MCF 10A (cell line): ENCODE measurements at regions not wholly inside any gene's neighbourhood (a gene's known extent, or its start where the extent isn't known, plus 50 kb on each side); places are given as distances from the start of the nearest gene placed in this dataset.

Experiments used
- BruUV-seq: library from RNA; stranded (reverse); fragments of 400-500 nt; replicated peaks from 2 replicates; lab custom pipeline; 2021; lab: Mats Ljungman, UMichigan
- CTCF ChIA-PET: fragments of 300-600 bp; sonication (Branson Sonifier 250); formaldehyde crosslinking; extraction: SDS; loops from one replicate; lab custom pipeline; 2021; ENCODE audit warnings: antibody characterized with exemption, inconsistent platforms; lab: Yijun Ruan, JAX
- POLR2A ChIA-PET: fragments of 300-600, 350-650 bp; sonication (Branson Sonifier 250); formaldehyde crosslinking; extraction: SDS; loops from one replicate; lab custom pipeline; 2020; ENCODE audit warnings: antibody characterized with exemption, inconsistent platforms; lab: Yijun Ruan, JAX
- DNase-seq: peaks from one replicate; pipeline ENCODE4 v3.0.0-alpha.2; 2018; ENCODE audit not compliant: unreplicated experiment
- H3K27ac Mint-ChIP-seq: one replicate; pipeline ENCODE4 v1.8.0; 2022; ENCODE audit warnings: mild to moderate bottlenecking, low read depth, mixed read lengths; ENCODE audit not compliant: unreplicated experiment
- H3K27me3 Mint-ChIP-seq: one replicate; pipeline ENCODE4 v1.8.0; 2022; ENCODE audit warnings: mixed read lengths; ENCODE audit not compliant: insufficient read depth, unreplicated experiment
- H3K36me3 Mint-ChIP-seq: one replicate; pipeline ENCODE4 v1.8.0; 2022; ENCODE audit warnings: mild to moderate bottlenecking, moderate library complexity, mixed read lengths; ENCODE audit not compliant: insufficient read depth, unreplicated experiment
- H3K4me1 Mint-ChIP-seq: one replicate; pipeline ENCODE4 v1.8.0; 2022; ENCODE audit warnings: mixed read lengths; ENCODE audit not compliant: insufficient read depth, unreplicated experiment
- H3K4me3 Mint-ChIP-seq: one replicate; pipeline ENCODE4 v1.8.0; 2022; ENCODE audit warnings: mild to moderate bottlenecking, moderate library complexity, mixed read lengths; ENCODE audit not compliant: unreplicated experiment
- H3K9me3 Mint-ChIP-seq: one replicate; pipeline ENCODE4 v1.8.0; 2022; ENCODE audit warnings: mixed read lengths; ENCODE audit not compliant: unreplicated experiment
- intact Hi-C: fragments of 100-400 bp; cut with micrococcal nuclease; formaldehyde crosslinking; loops from 2 replicates; pipeline ENCODE4 v1.14.1; 2022
- TF ChIP-seq, protein P1 (sequence below): fragments of 200-600 bp; IDR thresholded peaks from one replicate; pipeline ENCODE4 v1.8.0; 2022; ENCODE audit warnings: antibody characterized with exemption, mild to moderate bottlenecking; ENCODE audit not compliant: unreplicated experiment

DNA sequence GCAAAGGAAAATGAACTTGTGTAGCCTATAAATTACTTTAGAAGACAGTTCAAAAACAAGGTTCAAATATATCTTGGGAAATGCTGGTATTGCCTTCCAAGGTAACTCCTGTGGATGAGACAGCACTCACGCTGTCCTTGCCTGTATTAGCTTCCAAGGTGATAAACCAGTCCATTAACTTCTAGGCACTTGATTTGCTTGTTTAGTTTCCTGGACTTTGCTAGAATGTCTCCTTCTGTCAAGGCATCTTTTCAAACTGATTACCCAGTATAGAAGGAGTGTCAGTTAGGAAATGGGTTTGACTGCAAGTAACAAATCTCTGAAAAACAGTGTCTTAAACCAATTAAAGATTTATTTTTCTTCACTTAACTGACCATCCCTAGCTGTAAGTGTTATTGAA lies 103.4 kb upstream of the SLC22A23 start:
- POLR2A ChIA-PET, result no interaction called here
- Mint-ChIP-seq H3K4me1 (no peaks in the 10 kb centered on the region), H3K9me3 (no peaks in the 10 kb centered on the region), H3K36me3 (no peaks in the 10 kb centered on the region), H3K27ac (no peak overlapping the region), H3K4me3 (no peak overlapping the region), H3K27me3 (no peaks in the 10 kb centered on the region)
- BruUV-seq, result no TSS peak
- DNase-seq, result no peak
- intact Hi-C loops, result no loop called here
- TF ChIP-seq, protein P1, sequence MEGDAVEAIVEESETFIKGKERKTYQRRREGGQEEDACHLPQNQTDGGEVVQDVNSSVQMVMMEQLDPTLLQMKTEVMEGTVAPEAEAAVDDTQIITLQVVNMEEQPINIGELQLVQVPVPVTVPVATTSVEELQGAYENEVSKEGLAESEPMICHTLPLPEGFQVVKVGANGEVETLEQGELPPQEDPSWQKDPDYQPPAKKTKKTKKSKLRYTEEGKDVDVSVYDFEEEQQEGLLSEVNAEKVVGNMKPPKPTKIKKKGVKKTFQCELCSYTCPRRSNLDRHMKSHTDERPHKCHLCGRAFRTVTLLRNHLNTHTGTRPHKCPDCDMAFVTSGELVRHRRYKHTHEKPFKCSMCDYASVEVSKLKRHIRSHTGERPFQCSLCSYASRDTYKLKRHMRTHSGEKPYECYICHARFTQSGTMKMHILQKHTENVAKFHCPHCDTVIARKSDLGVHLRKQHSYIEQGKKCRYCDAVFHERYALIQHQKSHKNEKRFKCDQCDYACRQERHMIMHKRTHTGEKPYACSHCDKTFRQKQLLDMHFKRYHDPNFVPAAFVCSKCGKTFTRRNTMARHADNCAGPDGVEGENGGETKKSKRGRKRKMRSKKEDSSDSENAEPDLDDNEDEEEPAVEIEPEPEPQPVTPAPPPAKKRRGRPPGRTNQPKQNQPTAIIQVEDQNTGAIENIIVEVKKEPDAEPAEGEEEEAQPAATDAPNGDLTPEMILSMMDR, result no peak
- CTCF ChIA-PET, result no interaction called here

DNA sequence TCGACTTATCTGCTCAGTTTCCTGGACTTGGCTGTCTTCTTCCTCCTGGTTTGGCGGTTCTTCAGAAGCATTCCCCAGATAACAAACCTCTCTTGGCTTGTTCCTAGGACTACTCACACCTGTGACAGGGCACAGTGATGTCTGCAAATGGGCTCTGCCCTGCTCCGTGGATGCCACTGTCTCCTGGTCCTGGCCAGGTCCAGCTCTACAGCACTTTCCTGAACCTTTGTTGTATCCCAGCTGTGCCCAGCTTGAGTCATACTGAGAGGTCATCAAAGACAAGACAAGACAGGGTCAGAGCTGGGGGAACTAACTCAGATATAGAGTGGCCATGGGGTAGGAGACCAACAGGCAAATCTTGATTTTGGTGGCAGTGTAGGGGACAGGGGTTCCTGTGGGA lies 102.7 kb upstream of the SLC22A23 start:
- TF ChIP-seq, protein P1, result no peak
- Mint-ChIP-seq H3K27me3 (no peaks in the 10 kb centered on the region), H3K4me3 (no peak overlapping the region), H3K36me3 (no peaks in the 10 kb centered on the region), H3K27ac (no peak overlapping the region), H3K9me3 (no peaks in the 10 kb centered on the region), H3K4me1 (no peaks in the 10 kb centered on the region)
- CTCF ChIA-PET, result no interaction called here
- DNase-seq, result no peak
- BruUV-seq, result no TSS peak
- intact Hi-C loops, result no loop called here
- POLR2A ChIA-PET, result no interaction called here

DNA sequence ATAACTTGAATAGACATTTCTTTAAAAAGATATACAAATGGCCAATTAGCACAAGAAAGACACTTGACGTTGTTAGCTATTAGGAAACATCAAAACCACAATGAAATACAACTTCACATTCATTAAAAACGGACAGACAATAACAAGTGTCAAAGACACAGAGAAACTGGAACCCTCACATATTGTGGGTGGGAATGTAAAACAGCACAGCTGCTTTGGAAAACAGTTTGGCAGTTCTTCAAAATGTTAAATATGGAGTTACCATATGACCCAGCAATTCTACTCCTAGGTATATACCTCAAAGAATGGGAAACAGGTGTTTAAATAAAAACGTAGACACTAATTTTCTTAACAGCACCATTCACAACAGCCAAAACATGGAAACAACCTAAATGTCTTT lies 100.5 kb upstream of the SLC22A23 start:
- H3K36me3 Mint-ChIP-seq, result no peaks in the 10 kb centered on the region
- H3K27ac Mint-ChIP-seq, result no peak overlapping the region
- H3K27me3 Mint-ChIP-seq, result no peaks in the 10 kb centered on the region
- POLR2A ChIA-PET, result interaction anchor here (1.0 kb wide), 1 partner anchor 34 kb away, joined by 3 read pairs; no protein-coding TSS in a partner anchor
- DNase-seq, result no peak
- BruUV-seq, result no TSS peak
- CTCF ChIA-PET, result no interaction called here
- TF ChIP-seq, protein P1, result no peak
- no peaks in the 10 kb centered on the region for H3K4me1 Mint-ChIP-seq
- no peaks in the 10 kb centered on the region for H3K9me3 Mint-ChIP-seq
- intact Hi-C loops, result no loop called here
- H3K4me3 Mint-ChIP-seq, result no peak overlapping the region

DNA sequence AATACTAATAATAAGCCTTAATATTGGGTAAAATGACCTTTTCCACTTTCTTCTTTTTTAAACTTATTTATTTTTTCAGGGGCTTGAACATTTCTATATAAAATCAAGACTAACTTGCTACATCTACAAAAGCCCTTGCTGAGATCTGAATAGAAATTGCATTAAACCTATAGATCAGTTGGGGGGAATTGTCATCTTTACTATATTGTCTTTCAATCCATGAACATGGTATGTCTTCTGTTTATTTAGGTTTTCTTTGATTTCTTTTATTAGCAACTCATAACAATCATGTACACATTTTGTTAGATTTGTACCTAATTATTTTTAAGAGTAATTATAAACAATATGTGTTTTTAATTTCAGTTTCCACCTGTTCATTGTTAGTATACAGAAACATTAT lies 96.4 kb upstream of the SLC22A23 start:
- no TSS peak for BruUV-seq
- Mint-ChIP-seq H3K4me1 (no peaks in the 10 kb centered on the region), H3K9me3 (peaks cover 6% of the 10 kb centered on the region), H3K27me3 (no peaks in the 10 kb centered on the region), H3K36me3 (no peaks in the 10 kb centered on the region), H3K27ac (no peak overlapping the region), H3K4me3 (no peak overlapping the region)
- ChIA-PET CTCF (no interaction called here), POLR2A (no interaction called here)
- TF ChIP-seq, protein P1, result no peak
- no peak for DNase-seq
- intact Hi-C loops, result no loop called here
